ENCODE measurements at regions not wholly inside any gene's neighbourhood (a gene's known extent, or its start where the extent isn't known, plus 50 kb on each side); places are given as distances from the start of the nearest gene placed in this dataset.

DNA sequence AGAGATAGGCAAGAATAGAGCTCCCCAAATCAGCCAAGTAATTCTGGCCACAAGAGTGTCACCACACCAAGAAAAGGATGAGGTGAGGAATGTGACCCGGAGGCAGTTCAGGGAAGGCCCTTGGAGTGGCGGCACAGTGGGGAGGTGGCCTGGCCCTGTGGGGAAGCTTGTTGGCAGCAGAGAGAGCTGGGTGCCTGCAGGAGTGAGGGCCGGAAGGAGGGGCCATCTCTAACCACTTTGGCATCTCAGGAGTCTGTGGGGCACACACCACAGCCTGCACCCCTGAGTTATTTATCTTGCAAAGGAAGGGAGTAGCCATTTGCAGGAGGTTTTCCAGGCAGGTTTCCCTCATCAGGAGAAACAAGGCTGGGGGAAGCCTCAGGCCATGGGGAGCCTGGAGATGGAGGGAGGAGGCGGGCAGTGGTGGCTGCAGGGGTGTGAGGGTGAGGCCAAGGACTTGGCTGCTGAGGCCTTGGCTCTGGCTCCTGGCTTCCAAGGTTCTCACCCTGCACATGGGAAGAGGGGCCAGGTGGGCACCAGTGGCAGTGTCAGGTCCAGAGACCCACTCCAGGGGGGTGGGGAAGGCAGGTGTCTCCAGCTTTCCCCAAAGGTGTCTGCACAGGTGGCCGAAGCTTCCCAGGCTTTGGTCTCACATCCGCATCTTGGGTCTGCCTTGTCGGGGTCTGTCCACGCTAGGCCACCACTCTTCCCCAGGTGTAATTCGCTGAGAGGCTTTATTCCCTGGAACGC, 370.2 kb downstream of the CTTN start:
- Histone ChIP-seq H3K27ac (ENCODE audit: low read length) (no peak overlapping the region), H3K9me3 (ENCODE audit: low read length) (no peaks in the 10 kb centered on the region)

GRCh38 chr11:70769106-70769505, 370.8 kb downstream of the CTTN start:
- Histone ChIP-seq H3K4me2 (ENCODE audit: low read length) (no peak overlapping the region), H3K27ac (ENCODE audit: low read length) (no peak overlapping the region), H3K79me2 (replicated peaks; ENCODE audit: insufficient read depth, low read length) (no peaks in the 10 kb centered on the region), H3K27me3 (ENCODE audit: insufficient read depth, low read depth, low read length) (no peaks in the 10 kb centered on the region), H3K9me3 (ENCODE audit: low read length) (no peaks in the 10 kb centered on the region), H3K9ac (ENCODE audit: low read length) (no peak overlapping the region), H2AFZ (ENCODE audit: low read depth, low read length) (no peak overlapping the region), H3K4me3 (ENCODE audit: low read length) (no peak overlapping the region), H4K20me1 (ENCODE audit: insufficient read depth) (no peaks in the 10 kb centered on the region), H3K36me3 (ENCODE audit: insufficient read depth, low read length) (no peaks in the 10 kb centered on the region), H3F3A (ENCODE audit: insufficient read depth, low read length, poor library complexity, severe bottlenecking) (no peaks in the 10 kb centered on the region), H3K9me2 (ENCODE audit: insufficient read depth, low read length) (no peaks in the 10 kb centered on the region)
- TF ChIP-seq EP300 (conservative IDR thresholded peaks at IDR 0.05; ENCODE audit: poor library complexity, severe bottlenecking) (no peak), EZH2 (IDR thresholded peaks at IDR 0.05; ENCODE audit: borderline replicate concordance, insufficient read depth, low read length, poor library complexity, severe bottlenecking) (no peak), SMC3 (conservative IDR thresholded peaks at IDR 0.05; ENCODE audit: poor library complexity) (no peak), POLR2AphosphoS5 (IDR thresholded peaks at IDR 0.05) (no peak), CTCF (IDR thresholded peaks at IDR 0.05; ENCODE audit: poor library complexity, severe bottlenecking) (no peak), MXI1 (conservative IDR thresholded peaks at IDR 0.05; ENCODE audit: poor library complexity, severe bottlenecking) (no peak), TAF1 (IDR thresholded peaks at IDR 0.05; ENCODE audit: low read depth) (no peak)
- TF ChIP-seq, protein P1, sequence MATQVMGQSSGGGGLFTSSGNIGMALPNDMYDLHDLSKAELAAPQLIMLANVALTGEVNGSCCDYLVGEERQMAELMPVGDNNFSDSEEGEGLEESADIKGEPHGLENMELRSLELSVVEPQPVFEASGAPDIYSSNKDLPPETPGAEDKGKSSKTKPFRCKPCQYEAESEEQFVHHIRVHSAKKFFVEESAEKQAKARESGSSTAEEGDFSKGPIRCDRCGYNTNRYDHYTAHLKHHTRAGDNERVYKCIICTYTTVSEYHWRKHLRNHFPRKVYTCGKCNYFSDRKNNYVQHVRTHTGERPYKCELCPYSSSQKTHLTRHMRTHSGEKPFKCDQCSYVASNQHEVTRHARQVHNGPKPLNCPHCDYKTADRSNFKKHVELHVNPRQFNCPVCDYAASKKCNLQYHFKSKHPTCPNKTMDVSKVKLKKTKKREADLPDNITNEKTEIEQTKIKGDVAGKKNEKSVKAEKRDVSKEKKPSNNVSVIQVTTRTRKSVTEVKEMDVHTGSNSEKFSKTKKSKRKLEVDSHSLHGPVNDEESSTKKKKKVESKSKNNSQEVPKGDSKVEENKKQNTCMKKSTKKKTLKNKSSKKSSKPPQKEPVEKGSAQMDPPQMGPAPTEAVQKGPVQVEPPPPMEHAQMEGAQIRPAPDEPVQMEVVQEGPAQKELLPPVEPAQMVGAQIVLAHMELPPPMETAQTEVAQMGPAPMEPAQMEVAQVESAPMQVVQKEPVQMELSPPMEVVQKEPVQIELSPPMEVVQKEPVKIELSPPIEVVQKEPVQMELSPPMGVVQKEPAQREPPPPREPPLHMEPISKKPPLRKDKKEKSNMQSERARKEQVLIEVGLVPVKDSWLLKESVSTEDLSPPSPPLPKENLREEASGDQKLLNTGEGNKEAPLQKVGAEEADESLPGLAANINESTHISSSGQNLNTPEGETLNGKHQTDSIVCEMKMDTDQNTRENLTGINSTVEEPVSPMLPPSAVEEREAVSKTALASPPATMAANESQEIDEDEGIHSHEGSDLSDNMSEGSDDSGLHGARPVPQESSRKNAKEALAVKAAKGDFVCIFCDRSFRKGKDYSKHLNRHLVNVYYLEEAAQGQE (IDR thresholded peaks at IDR 0.05; ENCODE audit: borderline replicate concordance) = no peak

More for the DNA sequence above, 370.2 kb downstream of the CTTN start:
- H3F3A ChIP-seq (ENCODE audit: insufficient read depth, low read length, poor library complexity, severe bottlenecking) = no peaks in the 10 kb centered on the region
- no peak overlapping the region for H3K9ac ChIP-seq (ENCODE audit: low read length)
- no peak overlapping the region for H3K4me2 ChIP-seq (ENCODE audit: low read length)
- H3K79me2 ChIP-seq (replicated peaks; ENCODE audit: insufficient read depth, low read length) = no peaks in the 10 kb centered on the region
- no peak overlapping the region for H3K4me3 ChIP-seq (ENCODE audit: low read length)
- no peak overlapping the region for H2AFZ ChIP-seq (ENCODE audit: low read depth, low read length)
- H4K20me1 ChIP-seq (ENCODE audit: insufficient read depth) = no peaks in the 10 kb centered on the region
- no peaks in the 10 kb centered on the region for H3K27me3 ChIP-seq (ENCODE audit: insufficient read depth, low read depth, low read length)
- TF ChIP-seq POLR2AphosphoS5 (IDR thresholded peaks at IDR 0.05) (no peak), MXI1 (conservative IDR thresholded peaks at IDR 0.05; ENCODE audit: poor library complexity, severe bottlenecking) (no peak), SMC3 (conservative IDR thresholded peaks at IDR 0.05; ENCODE audit: poor library complexity) (no peak), EP300 (conservative IDR thresholded peaks at IDR 0.05; ENCODE audit: poor library complexity, severe bottlenecking) (no peak), RAD21 (conservative IDR thresholded peaks at IDR 0.05) (no peak), EZH2 (IDR thresholded peaks at IDR 0.05; ENCODE audit: borderline replicate concordance, insufficient read depth, low read length, poor library complexity, severe bottlenecking) (no peak), CTCF (IDR thresholded peaks at IDR 0.05; ENCODE audit: poor library complexity, severe bottlenecking) (no peak), TAF1 (IDR thresholded peaks at IDR 0.05; ENCODE audit: low read depth) (no peak)
- TF ChIP-seq, protein P1 (IDR thresholded peaks at IDR 0.05; ENCODE audit: borderline replicate concordance) = no peak
- H3K9me2 ChIP-seq (ENCODE audit: insufficient read depth, low read length) = no peaks in the 10 kb centered on the region
- no peaks in the 10 kb centered on the region for H3K36me3 ChIP-seq (ENCODE audit: insufficient read depth, low read length)
